GM18507 (cell line): ENCODE measurements at regions not wholly inside any gene's neighbourhood (a gene's known extent, or its start where the extent isn't known, plus 50 kb on each side); places are given as distances from the start of the nearest gene placed in this dataset.
A peak's percentile ranks its signal among the peaks of the same experiment; 100 is the strongest.

ENCODE experiments used
- DNase-seq: peaks from one replicate; pipeline ENCODE4 v3.0.0; 2011; ENCODE audit warnings: low read depth; ENCODE audit not compliant: insufficient read length; ENCODE audit errors: extremely low spot score
- FAIRE-seq: peaks from 2 replicates; lab custom pipeline; 2011; peaks lifted over from hg19 to GRCh38; lab: Jason Lieb, UNC

GRCh38 chr7:130974169-130974568, 240.2 kb upstream of the KLF14 start:
- no peak for FAIRE-seq
- no peak for DNase-seq

GRCh38 chr7:130974794-130975193, 240.8 kb upstream of the KLF14 start:
- no peak for FAIRE-seq
- DNase-seq = no peak

DNA sequence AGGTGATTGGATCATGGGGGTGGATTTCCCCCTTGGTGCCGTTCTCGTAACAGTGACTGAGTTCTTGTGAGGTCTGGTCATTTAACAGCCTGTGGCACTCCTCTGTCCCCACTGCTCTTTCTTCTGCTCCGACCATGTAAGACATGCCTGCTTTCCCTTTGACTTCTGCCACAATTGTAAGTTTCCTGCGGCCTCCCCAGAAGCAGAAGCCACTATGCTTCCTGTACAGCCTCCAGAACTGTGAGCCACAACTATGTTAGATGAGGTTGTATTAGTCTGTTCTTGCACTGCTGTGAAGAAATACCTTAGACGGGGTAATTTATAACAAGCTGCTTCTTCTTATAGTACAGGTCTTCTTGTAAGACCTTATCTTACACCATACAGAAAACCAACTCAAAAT, 241.7 kb upstream of the KLF14 start:
- DNase-seq (no peak), FAIRE-seq (no peak)

- peak; percentile 88 for FAIRE-seq
These were observed 248.2 kb upstream of the KLF14 start for GRCh38 chr7:130982160-130982638.

GRCh38 chr7:130982651-130983050, 248.6 kb upstream of the KLF14 start:
- no peak for DNase-seq
- no peak for FAIRE-seq

More at GRCh38 chr7:130982160-130982638, 248.2 kb upstream of the KLF14 start:
- no peak for DNase-seq

DNA sequence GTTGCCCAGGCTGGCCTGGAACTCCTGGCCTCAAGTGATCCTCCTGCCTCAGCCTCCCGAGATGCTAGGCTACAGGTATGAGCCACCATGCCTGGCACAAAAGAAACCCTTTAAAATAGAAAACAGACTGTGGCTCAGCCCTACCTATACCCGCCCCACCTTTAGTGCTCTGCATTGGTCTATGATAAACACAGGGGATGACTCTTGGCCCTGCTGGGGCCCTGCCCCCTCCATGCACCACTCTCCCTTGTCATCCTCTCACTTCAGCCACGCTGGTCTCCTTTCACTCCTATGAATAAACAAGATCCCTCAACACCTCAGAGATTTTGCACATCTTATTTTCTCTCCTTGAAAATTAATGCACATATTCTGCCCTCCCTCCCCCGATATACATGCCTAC, 251.4 kb upstream of the KLF14 start:
- DNase-seq (no peak), FAIRE-seq (no peak)

DNA sequence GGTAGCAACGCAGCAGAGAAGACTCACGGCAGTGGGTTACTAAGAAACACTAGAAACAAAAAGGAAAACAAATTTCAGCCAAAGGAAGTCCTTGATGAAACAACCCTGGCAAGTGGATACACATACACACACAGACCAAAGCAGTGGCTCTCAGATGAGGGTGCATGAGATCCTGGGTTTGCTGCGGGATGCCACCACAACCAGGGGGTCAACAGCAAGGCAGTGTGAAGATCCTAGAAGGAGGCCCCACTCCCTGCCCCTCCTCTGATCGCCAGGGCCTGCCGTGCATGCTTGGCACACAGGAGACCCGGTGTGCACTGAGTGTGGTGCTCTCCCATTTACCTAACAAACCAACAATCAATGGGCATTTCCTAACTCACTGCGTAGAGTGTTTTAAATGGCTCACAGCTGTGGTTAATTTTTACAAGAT, 252.3 kb upstream of the KLF14 start:
- FAIRE-seq = no peak
- no peak for DNase-seq

DNA sequence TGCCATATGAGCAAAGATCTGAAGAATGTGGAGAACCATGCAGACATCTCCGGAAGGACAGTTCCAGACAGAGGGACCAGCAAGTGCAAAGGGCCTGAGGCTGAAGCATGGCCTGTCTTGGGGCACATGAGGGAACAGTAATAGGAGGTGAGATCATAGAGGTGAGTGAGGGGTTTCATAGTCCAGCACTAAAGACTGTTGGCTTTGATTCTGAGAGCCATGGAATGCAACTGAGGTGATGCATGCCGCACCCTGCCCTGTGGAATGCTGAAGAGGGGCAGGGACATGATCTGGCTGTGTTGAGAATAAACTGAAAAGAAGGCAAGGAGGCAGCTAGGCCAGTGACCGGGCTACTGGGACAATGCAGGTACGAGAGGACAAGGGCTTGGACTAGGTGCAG, 253.1 kb upstream of the KLF14 start:
- FAIRE-seq = no peak
- DNase-seq = no peak

DNA sequence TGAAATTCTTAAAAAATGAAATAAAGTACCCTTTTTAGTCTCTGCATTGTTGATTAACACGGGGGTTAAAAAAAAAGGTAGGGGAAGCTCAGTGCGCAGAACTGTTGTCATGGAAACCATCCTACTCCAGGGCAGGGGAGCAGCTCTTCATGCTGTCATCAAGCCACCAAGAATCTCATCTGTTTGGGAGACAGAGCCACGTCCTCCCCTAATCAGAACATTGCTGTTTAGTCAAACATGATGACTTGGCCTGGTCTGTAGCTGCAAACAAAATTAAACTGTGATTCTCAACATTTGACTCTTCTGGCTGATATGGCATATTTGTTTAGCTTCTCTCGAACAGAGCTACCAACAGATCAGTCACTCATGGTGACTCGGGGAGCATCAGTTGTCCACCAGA, 254.4 kb upstream of the KLF14 start:
- DNase-seq = no peak
- FAIRE-seq = no peak

- no peak for FAIRE-seq
- DNase-seq = no peak
These were observed 255.2 kb upstream of the KLF14 start for GRCh38 chr7:130989101-130989795.

GRCh38 chr7:130990178-130990832, 256.3 kb upstream of the KLF14 start:
- FAIRE-seq = no peak

GRCh38 chr7:130993671-130994365, 259.8 kb upstream of the KLF14 start:
- FAIRE-seq (no peak), DNase-seq (no peak)

More at GRCh38 chr7:130990178-130990832, 256.3 kb upstream of the KLF14 start:
- no peak for DNase-seq

DNA sequence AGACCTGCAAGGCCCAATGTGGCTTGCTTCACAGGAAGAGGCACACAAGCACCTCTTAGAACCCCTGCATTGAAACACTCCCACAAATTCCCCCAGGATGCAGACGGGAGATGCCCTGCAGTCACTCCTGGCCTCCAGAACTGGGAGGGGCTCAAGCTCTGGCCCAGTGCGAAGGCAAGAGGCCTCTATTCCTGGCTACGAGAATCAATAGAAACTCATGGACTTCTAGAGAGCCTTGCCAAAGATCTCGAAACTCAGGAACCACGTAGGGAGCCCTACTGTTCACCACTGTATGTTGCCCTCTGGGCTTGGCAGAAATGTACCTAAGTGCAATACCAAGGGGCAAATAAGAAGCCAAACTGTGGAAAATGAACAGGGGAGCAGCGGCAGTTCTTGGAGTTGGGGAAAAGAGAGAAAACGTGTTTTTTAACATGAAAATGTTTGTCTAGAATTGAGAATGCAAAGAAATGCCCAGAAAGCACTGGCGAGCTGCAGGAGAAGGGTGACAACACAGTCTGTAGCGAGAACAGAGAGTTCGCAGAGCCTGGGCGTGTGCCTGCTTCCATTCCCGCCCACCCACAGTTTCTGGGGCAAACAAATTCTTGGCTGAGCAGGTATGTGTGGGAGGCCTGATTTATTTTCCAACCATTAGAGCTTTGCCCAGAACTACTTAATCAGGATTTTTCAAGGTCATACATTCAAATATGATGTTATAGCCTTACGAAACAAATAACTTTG, 260.5 kb upstream of the KLF14 start:
- FAIRE-seq (no peak), DNase-seq (no peak)

DNA sequence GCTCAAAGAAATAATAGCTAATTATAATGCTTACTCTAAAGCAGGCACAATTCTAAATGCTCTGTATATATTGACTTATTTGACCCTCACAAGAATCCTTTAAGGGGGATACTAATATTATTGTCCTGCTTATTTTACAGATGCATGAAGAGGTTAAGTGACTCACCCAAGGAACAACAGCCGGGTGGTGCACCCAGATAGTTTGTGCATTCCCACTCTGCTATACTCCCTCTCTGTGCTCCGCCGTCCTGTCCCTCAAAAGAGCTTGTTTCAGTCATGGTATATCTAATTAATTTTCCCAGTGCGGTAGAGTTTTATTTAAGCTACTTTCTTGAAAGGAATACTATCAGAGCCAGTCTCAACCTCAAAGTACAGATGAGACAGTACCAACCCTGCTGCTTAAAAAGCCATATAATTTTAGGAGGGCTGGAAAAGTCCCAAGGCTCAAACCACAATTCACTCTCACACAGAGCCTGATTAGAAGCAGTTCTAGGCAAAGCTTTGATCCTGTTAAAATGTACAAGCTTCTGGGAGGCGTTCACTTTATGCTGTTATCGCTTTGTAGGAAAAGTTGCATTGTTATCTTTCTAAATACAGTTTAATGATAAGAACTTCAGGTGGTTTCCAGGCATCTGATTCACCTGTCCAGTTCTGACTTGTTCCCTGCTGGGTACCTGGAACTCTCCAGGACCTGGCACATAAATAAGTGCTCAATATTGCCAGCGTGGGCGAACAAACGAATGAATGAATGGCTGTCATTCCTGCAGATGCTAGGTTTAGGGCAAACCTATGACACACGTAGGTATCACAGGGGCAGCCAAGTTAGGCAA, 261.5 kb upstream of the KLF14 start:
- DNase-seq (no peak), FAIRE-seq (no peak)

GRCh38 chr7:130996205-130996832, 262.3 kb upstream of the KLF14 start:
- FAIRE-seq (no peak), DNase-seq (no peak)

DNA sequence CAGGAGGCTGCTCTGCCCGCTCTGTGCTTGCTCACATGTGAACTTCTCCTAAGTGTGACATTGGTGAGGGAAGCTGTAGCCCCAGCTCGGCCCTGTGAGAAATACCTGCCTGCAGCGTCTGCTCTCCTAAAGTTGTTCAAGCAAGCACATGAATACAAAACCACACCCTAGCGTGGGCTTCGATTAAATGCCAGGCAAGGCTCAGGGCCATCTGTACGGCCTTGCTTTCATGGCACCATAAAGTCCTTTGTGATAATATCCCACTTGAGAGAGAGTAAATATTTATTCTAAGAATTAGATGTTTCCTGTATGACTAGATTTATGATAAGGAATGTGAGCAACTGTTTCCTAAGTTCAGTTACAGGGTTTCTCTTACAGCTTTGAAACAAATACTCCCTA, 262.8 kb upstream of the KLF14 start:
- DNase-seq = no peak
- no peak for FAIRE-seq

DNA sequence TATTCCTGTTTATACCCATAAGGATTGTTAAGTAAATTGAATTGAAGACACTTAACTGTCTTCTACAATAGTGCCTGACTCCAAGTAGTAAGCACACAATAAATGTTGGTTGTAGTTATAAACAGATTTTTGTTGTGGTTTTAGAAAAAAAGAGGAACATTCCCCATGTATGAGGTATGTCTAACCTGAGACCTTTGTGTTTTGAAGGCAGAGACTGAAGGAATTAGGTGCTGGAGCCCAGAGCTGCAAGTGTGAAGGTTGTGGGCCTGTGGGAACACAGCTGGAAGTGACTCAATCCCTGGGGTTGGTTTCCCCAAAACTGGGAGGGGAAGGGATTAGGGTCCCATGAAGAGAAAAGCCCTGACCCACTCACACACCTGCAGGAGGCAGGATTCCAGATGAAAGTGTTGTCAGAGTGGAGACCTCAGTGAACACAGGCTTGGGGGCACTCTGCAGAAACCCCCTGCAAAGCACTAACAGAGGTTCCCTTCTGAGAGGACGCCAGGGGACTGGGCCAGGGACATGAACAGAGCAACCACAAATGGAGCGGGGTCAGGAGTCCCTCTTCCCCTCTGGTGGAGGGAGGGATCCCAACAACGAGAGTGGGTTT, 265.1 kb upstream of the KLF14 start:
- FAIRE-seq = no peak
- no peak for DNase-seq

- DNase-seq (no peak), FAIRE-seq (no peak)
These were observed 265.9 kb upstream of the KLF14 start for GRCh38 chr7:130999926-131000325.
